GM13976 (cell line): ENCODE measurements at regions not wholly inside any gene's neighbourhood (a gene's known extent, or its start where the extent isn't known, plus 50 kb on each side); places are given as distances from the start of the nearest gene placed in this dataset.

Source experiments
- DNase-seq: peaks from one replicate; pipeline ENCODE4 v3.0.0; 2012; ENCODE audit warnings: low spot score
- in situ Hi-C: fragments of 300-500 bp; cut with MboI; formaldehyde crosslinking; loops from one replicate; pipeline ENCODE4 v1.12.0; 2022; ENCODE audit warnings: low sequenced_read_pairs, mixed read lengths, inconsistent platforms; ENCODE audit not compliant: unreplicated experiment
- TF ChIP-seq, protein P1 (sequence below): IDR thresholded peaks from 2 replicates; pipeline ENCODE4 v1.5.1; 2012; ENCODE audit warnings: borderline replicate concordance, mild to moderate bottlenecking; ENCODE audit not compliant: insufficient read depth; ENCODE audit errors: extremely low read depth, missing control alignments, control extremely low read depth

- TF ChIP-seq, protein P1, sequence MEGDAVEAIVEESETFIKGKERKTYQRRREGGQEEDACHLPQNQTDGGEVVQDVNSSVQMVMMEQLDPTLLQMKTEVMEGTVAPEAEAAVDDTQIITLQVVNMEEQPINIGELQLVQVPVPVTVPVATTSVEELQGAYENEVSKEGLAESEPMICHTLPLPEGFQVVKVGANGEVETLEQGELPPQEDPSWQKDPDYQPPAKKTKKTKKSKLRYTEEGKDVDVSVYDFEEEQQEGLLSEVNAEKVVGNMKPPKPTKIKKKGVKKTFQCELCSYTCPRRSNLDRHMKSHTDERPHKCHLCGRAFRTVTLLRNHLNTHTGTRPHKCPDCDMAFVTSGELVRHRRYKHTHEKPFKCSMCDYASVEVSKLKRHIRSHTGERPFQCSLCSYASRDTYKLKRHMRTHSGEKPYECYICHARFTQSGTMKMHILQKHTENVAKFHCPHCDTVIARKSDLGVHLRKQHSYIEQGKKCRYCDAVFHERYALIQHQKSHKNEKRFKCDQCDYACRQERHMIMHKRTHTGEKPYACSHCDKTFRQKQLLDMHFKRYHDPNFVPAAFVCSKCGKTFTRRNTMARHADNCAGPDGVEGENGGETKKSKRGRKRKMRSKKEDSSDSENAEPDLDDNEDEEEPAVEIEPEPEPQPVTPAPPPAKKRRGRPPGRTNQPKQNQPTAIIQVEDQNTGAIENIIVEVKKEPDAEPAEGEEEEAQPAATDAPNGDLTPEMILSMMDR: no peak
- in situ Hi-C loops: no loop called here
- DNase-seq: no peak
Observed at GRCh38 chr14:53865711-53866110, 90.9 kb downstream of the BMP4 start.

GRCh38 chr14:53861781-53862180 is 94.8 kb downstream of the BMP4 start:
- TF ChIP-seq, protein P1: no peak
- DNase-seq: no peak
- in situ Hi-C loops: no loop called here

GRCh38 chr14:53858345-53858684 is 98.3 kb downstream of the BMP4 start:
- in situ Hi-C loops: no loop called here
- TF ChIP-seq, protein P1: no peak
- DNase-seq: no peak

DNA sequence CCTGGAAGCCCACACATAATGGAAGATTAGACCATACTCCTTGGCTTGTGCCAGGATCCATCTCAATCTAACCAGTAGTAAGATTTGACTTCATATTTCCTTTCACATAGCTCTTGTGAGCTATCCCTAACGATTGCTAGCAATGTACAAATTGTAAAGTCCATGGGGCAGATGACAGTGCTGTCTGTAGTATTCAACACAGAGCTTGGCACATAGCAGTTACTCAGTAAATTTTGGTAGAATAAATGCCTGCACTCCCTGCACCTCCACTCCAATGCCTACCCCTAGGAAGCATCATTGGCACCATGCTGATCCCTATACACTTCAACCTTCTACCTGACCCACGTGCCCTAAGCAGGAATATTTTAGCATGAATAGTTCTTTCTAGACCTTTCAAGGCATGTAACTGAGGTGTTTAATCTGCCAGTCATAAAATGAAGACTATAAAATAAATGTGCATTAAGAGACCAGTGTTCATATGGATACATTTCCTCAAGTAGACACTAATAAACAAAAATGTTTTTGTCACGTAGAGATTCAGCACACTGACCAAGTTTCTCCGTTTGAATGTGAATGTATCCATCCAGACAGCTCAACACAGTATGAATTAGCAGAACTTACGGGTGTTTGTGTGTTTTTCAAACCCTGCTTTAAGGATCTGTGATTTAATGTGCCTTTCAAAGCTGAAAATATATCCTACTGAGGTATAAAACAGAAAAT is 98.8 kb downstream of the BMP4 start:
- TF ChIP-seq, protein P1: no peak
- DNase-seq: no peak
- in situ Hi-C loops: no loop called here

GRCh38 chr14:53855574-53855973 is 101.1 kb downstream of the BMP4 start:
- TF ChIP-seq, protein P1: no peak
- no peak for DNase-seq
- in situ Hi-C loops: no loop called here

DNA sequence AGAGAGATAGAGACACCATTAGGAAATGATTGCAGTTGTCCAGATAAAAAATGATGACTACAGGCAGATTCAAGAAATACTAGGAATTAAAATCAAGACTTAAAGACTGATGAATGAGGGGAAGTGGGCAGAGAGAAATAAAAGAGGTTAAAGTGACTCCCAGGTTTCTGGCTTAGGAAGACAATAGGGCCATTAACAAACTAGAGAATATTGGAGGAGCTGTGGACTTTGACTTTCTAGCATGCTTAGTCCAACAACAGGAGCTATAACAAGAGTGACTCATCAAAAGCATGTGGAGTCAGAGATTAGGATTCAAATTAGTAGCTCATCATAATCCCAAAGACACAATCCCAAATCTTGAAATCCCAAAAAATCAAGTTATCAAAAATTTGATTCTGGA is 101.5 kb downstream of the BMP4 start:
- TF ChIP-seq, protein P1: no peak
- in situ Hi-C loops: no loop called here

GRCh38 chr14:53851394-53852090 is 105.1 kb downstream of the BMP4 start:
- TF ChIP-seq, protein P1: no peak
- DNase-seq: no peak
- in situ Hi-C loops: no loop called here

More for the DNA sequence above, 101.5 kb downstream of the BMP4 start:
- DNase-seq: no peak
